Common myeloid progenitor, CD34-positive (primary cell): ENCODE measurements at regions not wholly inside any gene's neighbourhood (a gene's known extent, or its start where the extent isn't known, plus 50 kb on each side); places are given as distances from the start of the nearest gene placed in this dataset.

Experiments used
- CTCF ChIA-PET: fragments of 350-600 bp; sonication (Branson Sonifier 250); formaldehyde crosslinking; loops from one replicate; lab custom pipeline; 2021; ENCODE audit warnings: antibody characterized with exemption; lab: Charles Lee
- POLR2A ChIA-PET: fragments of 350-600 bp; sonication (Branson Sonifier 250); formaldehyde crosslinking; loops from one replicate; lab custom pipeline; 2021; ENCODE audit warnings: antibody characterized with exemption; lab: Charles Lee
- DNase-seq, 3 donors: peaks; one replicate each; pipeline versions ENCODE4 v3.0.0 to v3.0.0-alpha.2; 2013
- H3K27ac ChIP-seq, 2 experiments: 1 replicate in 1 of 2; 2 replicates in 1 of 2; pipeline ENCODE4 v1.7.0; 2013; ENCODE audit warnings: inconsistent platforms in 2 of 2, low read length in 2 of 2, mild to moderate bottlenecking in 2 of 2, low read depth in 1 of 2, moderate library complexity in 1 of 2; ENCODE audit not compliant: severe bottlenecking in 2 of 2, insufficient read depth in 1 of 2, poor library complexity in 1 of 2
- H3K27me3 ChIP-seq, 5 experiments: replicated peaks in 2 of 5; 1 replicate in 3 of 5; 2 replicates in 2 of 5; pipeline versions ENCODE4 v1.6.1 to v1.7.0; 2013; ENCODE audit warnings: low read length in 4 of 5, mild to moderate bottlenecking in 2 of 5, moderate library complexity in 2 of 5, inconsistent platforms in 1 of 5; ENCODE audit not compliant: insufficient read depth in 5 of 5, control insufficient read depth in 4 of 5
- H3K36me3 ChIP-seq, 4 experiments: 1 replicate in 2 of 4; 2 replicates in 2 of 4; pipeline versions ENCODE4 v1.6.1 to v1.7.0; 2013; ENCODE audit warnings: low read length in 3 of 4, control low read depth in 1 of 4, mild to moderate bottlenecking in 1 of 4; ENCODE audit not compliant: control insufficient read depth in 4 of 4, insufficient read depth in 4 of 4
- H3K4me1 ChIP-seq, 4 experiments: 1 replicate in 3 of 4; 2 replicates in 1 of 4; pipeline versions ENCODE4 v1.6.1 to v1.7.1; 2013; ENCODE audit warnings: low read length in 3 of 4, mild to moderate bottlenecking in 3 of 4, control low read depth in 1 of 4, inconsistent platforms in 1 of 4, moderate library complexity in 1 of 4; ENCODE audit not compliant: control insufficient read depth in 4 of 4, insufficient read depth in 4 of 4; ENCODE audit errors: control extremely low read depth in 1 of 4
- H3K4me3 ChIP-seq, 7 experiments: 1 replicate in 4 of 7; 2 replicates in 3 of 7; pipeline versions ENCODE4 v1.5.1 to v1.7.0; 2013; ENCODE audit warnings: mild to moderate bottlenecking in 7 of 7, low read length in 6 of 7, moderate library complexity in 6 of 7, inconsistent platforms in 2 of 7, low read depth in 2 of 7, control low read depth in 1 of 7; ENCODE audit not compliant: insufficient read depth in 4 of 7, control insufficient read depth in 1 of 7; ENCODE audit errors: extremely low read depth in 1 of 7
- H3K9me3 ChIP-seq, 5 experiments: 1 replicate in 4 of 5; 2 replicates in 1 of 5; pipeline versions ENCODE4 v1.6.1 to v1.7.1; 2013; ENCODE audit warnings: low read length in 4 of 5, mild to moderate bottlenecking in 2 of 5, inconsistent platforms in 1 of 5, low read depth in 1 of 5, moderate library complexity in 1 of 5; ENCODE audit not compliant: control insufficient read depth in 4 of 5, insufficient read depth in 2 of 5; ENCODE audit errors: control extremely low read depth in 1 of 5
- WGBS: methylation state at CpG from one replicate; pipeline ENCODE4 v1.1.5; 2013; ENCODE audit not compliant: insufficient coverage; 5-methylcytosine and 5-hydroxymethylcytosine counted together

DNA sequence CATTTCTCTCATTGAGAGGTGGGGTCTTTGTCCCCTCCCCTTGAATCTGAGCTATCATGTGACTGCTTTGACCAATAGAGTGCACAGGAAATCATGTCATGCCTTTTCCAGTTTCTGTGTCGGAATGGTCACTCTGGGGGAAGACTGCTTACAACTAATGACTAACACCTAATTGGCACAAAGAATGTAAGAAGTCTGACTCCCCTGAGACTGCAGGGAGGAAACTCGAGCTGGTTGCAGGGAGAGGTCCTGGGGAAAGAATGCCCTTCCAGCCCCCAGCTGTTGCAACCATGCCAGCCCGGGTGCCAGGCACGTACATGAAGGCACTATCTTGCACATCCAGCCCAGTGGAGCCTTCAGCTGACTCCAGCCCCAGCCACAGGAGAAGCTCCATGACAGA lies 254.2 kb downstream of the DHX15 start:
- H3K36me3 ChIP-seq = no peaks in the 10 kb centered on the region
- DNase-seq = no peak
- no peak overlapping the region for H3K4me3 ChIP-seq
- H3K4me1 ChIP-seq = no peaks in the 10 kb centered on the region
- CTCF ChIA-PET = no interaction called here
- POLR2A ChIA-PET = interaction anchor here (0.5 kb wide), 1 partner anchor 13 kb away, joined by 4 read pairs; no protein-coding TSS in a partner anchor
- WGBS = 86% methylated on average over 2 of the region's 4 CpGs
- H3K27me3 ChIP-seq = no peaks in the 10 kb centered on the region
- H3K9me3 ChIP-seq = no peaks in the 10 kb centered on the region
- H3K27ac ChIP-seq = no peak overlapping the region

GRCh38 chr4:24328711-24329110 lies 255.6 kb downstream of the DHX15 start:
- H3K4me1 ChIP-seq = no peaks in the 10 kb centered on the region
- H3K4me3 ChIP-seq = no peak overlapping the region
- 68% methylated on average over 7 of the region's 7 CpGs for WGBS
- no peaks in the 10 kb centered on the region for H3K9me3 ChIP-seq
- no peaks in the 10 kb centered on the region for H3K27me3 ChIP-seq
- no peaks in the 10 kb centered on the region for H3K36me3 ChIP-seq
- DNase-seq = no peak
- CTCF ChIA-PET = no interaction called here
- POLR2A ChIA-PET = no interaction called here
- no peak overlapping the region for H3K27ac ChIP-seq

GRCh38 chr4:24328310-24328709 lies 256.0 kb downstream of the DHX15 start:
- no peaks in the 10 kb centered on the region for H3K4me1 ChIP-seq
- H3K27me3 ChIP-seq = no peaks in the 10 kb centered on the region
- ChIA-PET CTCF (no interaction called here), POLR2A (no interaction called here)
- DNase-seq = no peak
- no peaks in the 10 kb centered on the region for H3K36me3 ChIP-seq
- H3K9me3 ChIP-seq = no peaks in the 10 kb centered on the region
- no peak overlapping the region for H3K27ac ChIP-seq
- no peak overlapping the region for H3K4me3 ChIP-seq
- no CpG with 5 or more reads among the region's 1 CpG for WGBS

DNA sequence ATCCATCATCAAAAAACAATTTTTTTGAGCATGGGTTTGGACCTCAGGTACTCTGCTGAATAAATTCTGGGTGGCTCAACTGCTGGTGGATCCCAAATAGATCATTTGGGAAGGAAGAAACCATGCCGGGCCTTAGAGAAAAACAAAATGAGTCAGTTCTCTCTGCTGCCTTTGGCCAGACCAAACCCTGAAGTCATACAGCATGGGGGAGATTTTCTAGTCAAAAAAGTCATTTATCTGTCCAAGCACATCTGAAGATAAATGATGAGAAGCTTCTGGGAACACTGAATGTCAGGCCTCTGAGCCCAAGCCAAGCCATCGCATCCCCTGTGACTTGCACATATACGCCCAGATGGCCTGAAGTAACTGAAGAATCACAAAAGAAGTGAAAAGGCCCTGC lies 261.4 kb downstream of the DHX15 start:
- WGBS = 88% methylated on average over 1 of the region's 3 CpGs
- CTCF ChIA-PET = no interaction called here
- Histone ChIP-seq H3K27me3 (peaks cover 2 to 16% (median 10%) of the 10 kb centered on the region in 5 experiments), H3K4me3 (no peak overlapping the region), H3K4me1 (no peaks in the 10 kb centered on the region), H3K36me3 (no peaks in the 10 kb centered on the region), H3K27ac (no peak overlapping the region), H3K9me3 (no peaks in the 10 kb centered on the region)
- POLR2A ChIA-PET = no interaction called here
- DNase-seq = no peak

DNA sequence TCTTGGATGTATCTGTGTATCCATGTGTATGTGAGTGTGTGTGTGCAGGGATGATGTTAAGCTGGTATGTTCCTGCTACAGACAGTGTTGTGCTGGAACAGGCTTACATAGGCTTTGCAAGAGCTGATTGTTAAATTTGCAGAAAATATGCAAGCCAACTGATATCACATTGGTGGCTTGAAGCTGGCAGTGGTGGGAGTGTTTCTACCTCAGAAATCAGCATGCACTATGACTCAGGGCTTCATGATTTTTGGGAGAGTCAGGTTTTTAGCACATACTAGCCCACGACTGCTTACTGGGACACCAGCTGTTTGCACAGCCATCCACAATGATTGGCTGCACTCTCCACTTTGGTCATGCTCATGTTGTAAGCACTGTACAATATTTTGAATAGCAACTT lies 261.8 kb downstream of the DHX15 start:
- no peak for DNase-seq

DNA sequence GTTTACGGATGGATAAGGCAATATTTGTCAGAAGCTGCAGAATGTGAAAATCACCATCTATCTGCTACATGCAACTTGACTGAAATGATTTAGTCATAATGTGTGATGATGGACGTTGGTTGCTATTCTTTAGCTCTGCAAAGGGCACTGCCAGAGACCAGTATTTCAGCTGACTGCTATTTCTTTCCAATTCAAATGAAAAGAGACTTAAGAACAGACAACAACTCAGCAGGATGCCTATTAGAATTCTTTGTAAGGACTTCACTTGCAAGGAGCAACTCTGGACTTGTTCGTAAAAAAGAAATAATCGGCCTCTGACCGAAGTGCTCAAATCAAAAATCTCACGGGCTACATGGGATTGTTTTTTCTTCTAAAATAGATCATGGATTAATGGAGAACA lies 262.7 kb downstream of the DHX15 start:
- CTCF ChIA-PET = no interaction called here
- Histone ChIP-seq H3K4me1 (no peaks in the 10 kb centered on the region), H3K4me3 (no peak overlapping the region), H3K27me3 (peaks cover 2 to 16% (median 10%) of the 10 kb centered on the region in 5 experiments), H3K36me3 (no peaks in the 10 kb centered on the region), H3K27ac (no peak overlapping the region), H3K9me3 (no peaks in the 10 kb centered on the region)
- POLR2A ChIA-PET = no interaction called here
- WGBS = 67% methylated on average over 4 of the region's 6 CpGs
- DNase-seq = no peak

More for the DNA sequence above, 261.8 kb downstream of the DHX15 start:
- Histone ChIP-seq H3K4me3 (no peak overlapping the region), H3K36me3 (no peaks in the 10 kb centered on the region), H3K9me3 (no peaks in the 10 kb centered on the region), H3K27me3 (peaks cover 2 to 16% (median 10%) of the 10 kb centered on the region in 5 experiments), H3K4me1 (no peaks in the 10 kb centered on the region), H3K27ac (no peak overlapping the region)
- POLR2A ChIA-PET = no interaction called here
- 60% methylated on average over 1 of the region's 1 CpG for WGBS
- CTCF ChIA-PET = interaction anchor here (0.6 kb wide), 1 partner anchor 96 kb away, joined by 3 read pairs; no protein-coding TSS in a partner anchor

GRCh38 chr4:24321131-24321530 lies 263.2 kb downstream of the DHX15 start:
- no peaks in the 10 kb centered on the region for H3K9me3 ChIP-seq
- ChIA-PET CTCF (no interaction called here), POLR2A (no interaction called here)
- H3K27me3 ChIP-seq = peaks cover 2 to 16% (median 10%) of the 10 kb centered on the region in 5 experiments
- no peak overlapping the region for H3K4me3 ChIP-seq
- no peaks in the 10 kb centered on the region for H3K4me1 ChIP-seq
- WGBS = 76% methylated on average over 6 of the region's 6 CpGs
- no peak overlapping the region for H3K27ac ChIP-seq
- no peaks in the 10 kb centered on the region for H3K36me3 ChIP-seq
- no peak for DNase-seq
